ENCODE measurements at regions not wholly inside any gene's neighbourhood (a gene's known extent, or its start where the extent isn't known, plus 50 kb on each side); places are given as distances from the start of the nearest gene placed in this dataset.
"Not testable (repeated sequence)": the region's sequence is repeated elsewhere in the genome, so short reads cannot be mapped to it uniquely, and the experiment has no call there.

- DNase-seq (ENCODE audit: low spot score) (no peak), FAIRE-seq (no peak)
Observed at GRCh38 chr9:95587021-95587964, 70.5 kb upstream of the PTCH1 start.

DNA sequence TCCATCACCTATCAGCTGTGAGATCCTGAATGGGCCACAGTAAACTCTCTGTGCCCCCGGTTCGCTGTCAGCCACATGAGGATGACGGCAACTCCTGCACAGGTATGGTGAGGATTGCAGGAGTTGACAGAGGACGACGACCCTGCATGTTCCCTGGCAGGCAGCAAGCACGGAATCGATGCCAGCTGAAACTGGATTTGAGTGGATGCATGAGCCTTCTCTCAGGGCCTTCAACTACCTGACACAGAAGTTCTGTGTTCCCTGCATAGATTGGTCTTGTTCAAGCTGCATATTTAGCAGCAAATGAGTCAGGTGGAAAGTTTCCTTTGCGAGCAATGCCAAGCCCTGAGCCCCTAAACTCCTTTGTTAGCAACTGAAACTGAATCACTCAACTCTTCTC lies 69.6 kb upstream of the PTCH1 start:
- FAIRE-seq (no peak), DNase-seq (ENCODE audit: low spot score) (no peak)

GRCh38 chr9:95585824-95586223 lies 69.1 kb upstream of the PTCH1 start:
- no peak for FAIRE-seq
- no peak for DNase-seq (ENCODE audit: low spot score)

DNA sequence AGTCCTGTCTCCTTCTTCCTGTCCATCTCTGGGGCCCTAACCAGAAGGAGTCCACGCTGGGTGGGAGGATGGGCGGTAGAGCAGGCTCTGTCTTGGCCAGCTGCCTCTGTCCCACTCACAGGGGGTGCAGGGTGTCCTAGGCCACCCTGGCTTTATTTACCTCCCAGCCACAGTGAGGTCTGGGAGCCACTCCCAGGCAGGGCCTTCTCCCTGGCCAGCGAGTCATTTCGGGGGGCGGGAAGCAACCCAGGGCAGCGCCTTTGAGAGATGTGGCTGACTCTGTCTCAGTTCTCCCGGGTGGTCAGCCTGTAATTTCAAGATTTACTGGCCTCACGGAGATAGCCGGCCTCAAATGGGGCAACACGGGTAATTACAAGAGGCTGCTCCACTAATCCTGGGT lies 67.4 kb upstream of the PTCH1 start:
- DNase-seq (ENCODE audit: low spot score): no peak
- FAIRE-seq: no peak

GRCh38 chr9:95581900-95582299 lies 65.1 kb upstream of the PTCH1 start:
- FAIRE-seq (no peak), DNase-seq (ENCODE audit: low spot score) (no peak)

DNA sequence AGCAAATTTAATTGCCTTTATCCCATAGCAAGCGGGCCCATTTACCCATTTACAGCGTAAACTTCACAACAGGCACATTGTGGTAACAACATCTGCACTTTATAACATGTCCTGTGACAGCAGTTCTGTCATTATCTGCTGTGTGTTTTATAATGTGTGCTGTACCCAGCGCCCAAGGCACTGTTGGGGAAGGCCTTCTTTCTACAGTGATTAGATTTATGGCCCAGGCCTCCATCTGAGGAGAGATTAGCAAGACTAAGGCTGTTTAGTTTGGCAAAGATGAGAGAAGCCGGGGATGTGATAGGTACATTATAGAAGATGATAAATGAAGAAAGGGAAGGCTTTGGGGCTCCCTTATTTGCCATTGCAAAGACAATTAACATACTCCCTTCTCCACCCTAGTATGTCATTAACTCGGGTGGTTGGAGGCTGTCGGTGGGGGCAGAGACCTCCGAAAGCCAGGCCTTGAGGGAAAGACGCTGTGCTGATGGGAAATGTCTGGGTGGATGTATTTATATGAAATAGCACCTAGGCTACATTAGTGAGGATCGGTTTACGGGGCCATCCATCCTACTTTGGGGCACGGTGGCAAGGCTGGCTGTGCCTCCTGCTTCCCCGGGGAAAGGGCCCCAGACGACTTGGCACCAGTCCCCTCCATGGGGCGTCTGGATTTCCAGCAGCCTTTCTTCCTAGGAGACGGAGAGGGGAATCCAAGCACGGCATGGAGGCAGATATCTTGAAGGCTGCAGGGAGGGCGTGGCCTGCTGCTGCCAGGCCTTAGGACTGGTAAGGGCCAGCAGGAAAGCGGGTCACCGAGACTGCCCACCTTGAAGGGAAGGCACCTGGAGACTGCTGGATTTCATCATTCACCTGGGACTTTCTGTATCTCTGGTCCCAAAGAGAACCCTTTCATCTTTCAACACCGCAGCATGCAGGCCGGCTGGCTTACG lies 64.3 kb upstream of the PTCH1 start:
- no peak for DNase-seq (ENCODE audit: low spot score)
- no peak for FAIRE-seq

- FAIRE-seq (no peak), DNase-seq (ENCODE audit: low spot score) (no peak)
Observed at GRCh38 chr9:95574866-95575553, 58.2 kb upstream of the PTCH1 start.

- DNase-seq (ENCODE audit: low spot score) (no peak), FAIRE-seq (peak; percentile 66)
Observed at GRCh38 chr9:95574176-95574575, 57.4 kb upstream of the PTCH1 start.

DNA sequence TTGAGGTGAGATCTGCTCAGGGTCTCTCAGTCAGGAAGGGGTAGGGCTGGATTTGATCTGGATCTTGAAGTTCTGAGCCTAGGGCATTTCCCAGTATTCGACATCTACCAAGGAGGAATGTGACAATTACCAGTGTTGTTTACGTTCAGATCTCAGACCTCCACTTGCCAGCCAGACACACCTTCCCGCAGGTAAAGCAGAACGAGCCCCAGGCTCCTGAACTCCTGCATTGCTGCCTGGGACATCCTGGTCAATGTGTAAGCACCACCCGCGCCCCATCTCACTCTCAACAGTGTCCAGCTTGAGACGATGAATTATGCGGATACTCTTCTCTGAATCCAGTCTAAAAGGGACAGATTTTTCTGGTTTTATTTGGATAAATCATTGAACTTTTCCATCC lies 56.7 kb upstream of the PTCH1 start:
- DNase-seq (ENCODE audit: low spot score): no peak
- FAIRE-seq: no peak

GRCh38 chr9:95572381-95573151 lies 55.8 kb upstream of the PTCH1 start:
- FAIRE-seq (no peak), DNase-seq (ENCODE audit: low spot score) (no peak)

DNA sequence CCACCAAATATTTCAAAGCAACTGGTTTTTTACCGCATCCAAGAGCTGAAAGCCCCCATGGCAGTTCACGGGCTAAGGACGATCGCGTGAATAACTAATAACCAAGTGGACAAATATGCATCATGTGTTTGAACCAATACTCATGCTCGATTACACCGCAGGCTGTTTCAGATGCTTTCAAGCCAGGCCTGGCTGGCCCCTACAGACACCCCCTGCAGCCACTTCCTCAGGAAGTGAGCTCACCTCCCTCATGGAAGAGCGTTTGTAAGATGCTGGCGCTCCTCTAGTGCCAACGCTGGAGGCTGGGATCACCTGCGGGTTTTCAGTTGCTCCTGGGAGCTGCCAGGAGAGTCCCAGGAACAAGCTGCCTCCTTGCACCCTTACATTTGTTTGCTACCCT lies 53.9 kb upstream of the PTCH1 start:
- DNase-seq (ENCODE audit: low spot score) (peak; percentile 62), FAIRE-seq (peak; percentile 80)

- peak; percentile 56 for DNase-seq (ENCODE audit: low spot score)
- FAIRE-seq: no peak
Observed at GRCh38 chr9:95570150-95570549, 53.4 kb upstream of the PTCH1 start.

DNA sequence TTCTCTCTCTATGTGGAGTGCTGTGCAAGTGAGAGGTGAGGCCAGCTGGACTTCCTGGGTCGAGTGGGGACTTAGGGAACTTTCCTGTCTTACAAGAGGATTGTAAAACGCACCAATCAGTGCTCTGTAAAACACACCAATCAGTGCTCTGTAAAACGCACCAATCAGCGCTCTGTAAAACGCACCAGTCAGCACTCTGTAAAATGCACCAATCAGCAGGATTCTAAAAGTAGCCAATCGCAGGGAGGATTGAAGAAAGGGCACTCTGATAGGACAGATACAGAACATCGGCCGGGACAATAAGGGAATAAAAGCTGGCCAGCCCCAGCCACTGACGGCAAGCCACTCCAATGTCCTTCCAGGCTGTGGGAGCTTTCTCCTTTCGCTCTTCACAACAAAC lies 52.0 kb upstream of the PTCH1 start:
- not testable (repeated sequence) for FAIRE-seq; DNase-seq (ENCODE audit: low spot score)

Measured in urothelium cell line (cell line).